ENCODE measurements at regions not wholly inside any gene's neighbourhood (a gene's known extent, or its start where the extent isn't known, plus 50 kb on each side); places are given as distances from the start of the nearest gene placed in this dataset.

DNA sequence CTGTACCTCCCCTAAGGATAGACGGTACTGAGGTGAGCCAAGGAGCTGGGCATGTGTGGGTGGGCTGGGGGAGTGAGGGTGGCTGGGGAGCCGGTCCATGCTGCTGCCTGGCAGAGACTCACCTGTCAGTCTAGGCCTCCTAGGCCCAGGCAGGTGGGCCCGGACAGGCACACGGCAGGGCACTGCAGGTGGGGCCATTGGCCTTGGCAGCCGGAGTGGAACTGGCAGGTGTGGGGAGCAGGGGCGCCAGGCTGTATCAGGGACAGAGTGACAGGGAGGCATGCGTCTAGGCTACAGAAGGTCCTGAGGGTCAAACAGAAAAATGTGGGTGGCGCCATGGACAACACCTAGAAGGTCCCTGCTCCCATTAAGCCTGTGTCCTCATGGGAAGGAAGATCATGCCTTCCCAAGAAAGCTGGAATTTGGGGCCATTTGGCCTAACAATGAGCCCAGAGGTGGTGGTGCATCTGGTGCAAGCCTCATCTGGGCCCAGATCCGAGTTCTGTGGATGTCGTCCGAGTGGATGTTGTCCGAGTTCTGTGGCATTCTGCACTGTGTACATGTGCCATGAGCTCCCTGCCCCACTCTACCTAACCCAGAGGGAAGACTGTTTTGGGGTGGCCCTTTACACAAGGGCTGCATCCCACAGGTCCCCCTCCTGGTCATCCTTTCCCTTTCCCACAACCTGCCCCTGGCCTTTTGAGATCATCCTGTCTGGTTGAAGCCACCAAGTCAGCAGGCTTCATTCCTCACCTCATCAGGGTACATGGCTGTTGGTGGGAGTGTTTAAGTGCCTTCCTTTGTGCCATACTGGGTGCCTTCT, 249.7 kb downstream of the GLI2 start:
- no peak overlapping the region for H3K9ac ChIP-seq
- H3K4me3 ChIP-seq (ENCODE audit: low read depth, low read length), result no peak overlapping the region
- H3K4me2 ChIP-seq (ENCODE audit: low read length), result no peak overlapping the region
- no peaks in the 10 kb centered on the region for H3K27me3 ChIP-seq (ENCODE audit: control insufficient read depth, insufficient read depth, low read length)
- H3K36me3 ChIP-seq (ENCODE audit: control insufficient read depth, insufficient read depth, low read length), result no peaks in the 10 kb centered on the region
- H3K79me2 ChIP-seq, result no peaks in the 10 kb centered on the region
- H3K4me1 ChIP-seq, result no peaks in the 10 kb centered on the region
- H3K27ac ChIP-seq, result no peak overlapping the region
- TF ChIP-seq CTCF (IDR thresholded peaks at IDR 0.05), result no peak
- no peak overlapping the region for H2AFZ ChIP-seq
- H3K9me3 ChIP-seq (ENCODE audit: control insufficient read depth, low read length), result no peaks in the 10 kb centered on the region

- Histone ChIP-seq H3K27ac (no peak overlapping the region), H2AFZ (no peak overlapping the region), H3K79me2 (no peaks in the 10 kb centered on the region)
Measured at GRCh38 chr2:120985997-120986651, 250.5 kb downstream of the GLI2 start.

DNA sequence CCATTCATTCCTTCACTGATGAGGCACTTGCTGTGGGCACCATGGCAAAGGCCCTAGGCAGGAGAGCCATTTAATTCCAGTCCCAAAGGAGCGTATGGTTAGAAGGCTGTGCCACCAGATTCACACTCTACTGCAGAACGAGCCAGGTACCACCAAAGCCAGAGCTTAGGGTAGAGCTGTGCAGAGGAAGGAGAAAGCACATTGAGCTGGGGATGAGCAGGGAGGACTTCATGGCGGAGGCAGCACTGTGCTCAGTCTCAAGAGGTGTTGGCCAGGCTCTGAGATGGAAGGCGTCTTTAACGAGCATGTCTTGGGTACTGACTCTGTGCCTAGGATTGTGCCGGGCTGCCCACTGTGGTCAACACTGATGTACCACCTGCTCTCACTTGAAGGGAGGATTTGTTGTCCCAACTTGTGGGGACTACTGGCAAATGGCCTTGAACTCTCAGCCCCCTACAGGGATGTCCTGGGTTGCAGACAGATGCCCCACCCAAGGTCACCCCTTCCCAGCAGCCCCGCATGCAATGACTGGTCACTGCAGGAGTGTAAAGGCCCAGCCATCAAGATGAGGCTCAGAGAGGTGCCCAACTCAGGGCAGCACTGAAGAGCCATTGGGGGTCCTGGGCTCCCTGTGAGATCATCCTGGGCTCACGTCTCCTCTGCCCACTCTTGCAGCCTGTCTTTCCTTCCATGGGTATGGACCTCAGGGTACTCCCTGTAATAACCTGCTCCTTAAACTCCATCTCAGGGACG, 251.4 kb downstream of the GLI2 start:
- Histone ChIP-seq H3K9me3 (ENCODE audit: control insufficient read depth, low read length) (no peaks in the 10 kb centered on the region), H3K27me3 (ENCODE audit: control insufficient read depth, insufficient read depth, low read length) (no peaks in the 10 kb centered on the region), H3K36me3 (ENCODE audit: control insufficient read depth, insufficient read depth, low read length) (no peaks in the 10 kb centered on the region), H3K4me1 (no peaks in the 10 kb centered on the region), H3K9ac (no peak overlapping the region), H3K27ac (no peak overlapping the region), H3K79me2 (no peaks in the 10 kb centered on the region), H3K4me3 (ENCODE audit: low read depth, low read length) (no peak overlapping the region), H2AFZ (no peak overlapping the region), H3K4me2 (ENCODE audit: low read length) (no peak overlapping the region)
- no peak for TF ChIP-seq CTCF (IDR thresholded peaks at IDR 0.05)

More at GRCh38 chr2:120985997-120986651, 250.5 kb downstream of the GLI2 start:
- no peak for TF ChIP-seq CTCF (IDR thresholded peaks at IDR 0.05)
- Histone ChIP-seq H3K4me2 (ENCODE audit: low read length) (no peak overlapping the region), H3K36me3 (ENCODE audit: control insufficient read depth, insufficient read depth, low read length) (no peaks in the 10 kb centered on the region), H3K4me3 (ENCODE audit: low read depth, low read length) (no peak overlapping the region), H3K9me3 (ENCODE audit: control insufficient read depth, low read length) (no peaks in the 10 kb centered on the region), H3K4me1 (no peaks in the 10 kb centered on the region), H3K9ac (no peak overlapping the region), H3K27me3 (ENCODE audit: control insufficient read depth, insufficient read depth, low read length) (no peaks in the 10 kb centered on the region)

DNA sequence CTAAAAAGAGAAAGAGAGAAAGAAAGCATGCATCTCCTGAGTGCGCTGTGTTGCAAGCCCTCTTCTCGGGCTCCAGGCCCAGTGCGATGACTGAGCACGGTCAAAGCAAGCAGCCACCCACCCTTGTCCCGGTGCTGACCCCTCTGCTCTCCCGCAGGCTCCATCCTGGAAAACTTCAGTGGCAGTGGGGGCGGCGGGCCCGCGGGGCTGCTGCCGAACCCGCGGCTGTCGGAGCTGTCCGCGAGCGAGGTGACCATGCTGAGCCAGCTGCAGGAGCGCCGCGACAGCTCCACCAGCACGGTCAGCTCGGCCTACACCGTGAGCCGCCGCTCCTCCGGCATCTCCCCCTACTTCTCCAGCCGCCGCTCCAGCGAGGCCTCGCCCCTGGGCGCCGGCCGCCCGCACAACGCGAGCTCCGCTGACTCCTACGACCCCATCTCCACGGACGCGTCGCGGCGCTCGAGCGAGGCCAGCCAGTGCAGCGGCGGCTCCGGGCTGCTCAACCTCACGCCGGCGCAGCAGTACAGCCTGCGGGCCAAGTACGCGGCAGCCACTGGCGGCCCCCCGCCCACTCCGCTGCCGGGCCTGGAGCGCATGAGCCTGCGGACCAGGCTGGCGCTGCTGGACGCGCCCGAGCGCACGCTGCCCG, 252.5 kb downstream of the GLI2 start:
- no peaks in the 10 kb centered on the region for H3K4me1 ChIP-seq
- no peaks in the 10 kb centered on the region for H3K9me3 ChIP-seq (ENCODE audit: control insufficient read depth, low read length)
- H3K4me3 ChIP-seq (ENCODE audit: low read depth, low read length), result no peak overlapping the region
- no peak overlapping the region for H3K9ac ChIP-seq
- no peaks in the 10 kb centered on the region for H3K79me2 ChIP-seq
- no peak overlapping the region for H3K4me2 ChIP-seq (ENCODE audit: low read length)
- no peaks in the 10 kb centered on the region for H3K36me3 ChIP-seq (ENCODE audit: control insufficient read depth, insufficient read depth, low read length)
- H3K27me3 ChIP-seq (ENCODE audit: control insufficient read depth, insufficient read depth, low read length), result no peaks in the 10 kb centered on the region
- H2AFZ ChIP-seq, result no peak overlapping the region
- no peak for TF ChIP-seq CTCF (IDR thresholded peaks at IDR 0.05)
- no peak overlapping the region for H3K27ac ChIP-seq

Data from parathyroid adenoma (tissue), 2 donors.